Type B pancreatic cell (in vitro differentiated cells): ENCODE measurements at regions not wholly inside any gene's neighbourhood (a gene's known extent, or its start where the extent isn't known, plus 50 kb on each side); places are given as distances from the start of the nearest gene placed in this dataset.

Experiments used
- DNase-seq: peaks from one replicate; pipeline ENCODE4 v3.0.0; 2021; ENCODE audit warnings: mixed read lengths; ENCODE audit not compliant: unreplicated experiment; ENCODE audit errors: extremely low spot score
- H3K27ac Mint-ChIP-seq: 2 replicates; pipeline ENCODE4 v1.8.0; 2021; ENCODE audit warnings: mild to moderate bottlenecking, mixed read lengths
- H3K27me3 Mint-ChIP-seq: 2 replicates; pipeline ENCODE4 v1.8.0; 2021; ENCODE audit warnings: mixed read lengths
- H3K36me3 Mint-ChIP-seq: 2 replicates; pipeline ENCODE4 v1.8.0; 2021; ENCODE audit warnings: mixed read lengths
- H3K4me1 Mint-ChIP-seq: one replicate; pipeline ENCODE4 v1.8.0; 2021; ENCODE audit warnings: mixed read lengths; ENCODE audit not compliant: unreplicated experiment
- H3K4me3 Mint-ChIP-seq: 2 replicates; pipeline ENCODE4 v1.8.0; 2021; ENCODE audit warnings: mild to moderate bottlenecking, mixed read lengths
- H3K9me3 Mint-ChIP-seq: 2 replicates; pipeline ENCODE4 v1.8.0; 2021; ENCODE audit warnings: mixed read lengths
- CTCF ChIP-seq: fragments of 200-600 bp; sonication (generic); conservative IDR thresholded peaks from 2 replicates; pipeline ENCODE4 v1.5.0; 2021; ENCODE audit warnings: antibody characterized with exemption, mild to moderate bottlenecking

- H3K4me1 Mint-ChIP-seq: peaks cover 12% of the 10 kb centered on the region
- H3K9me3 Mint-ChIP-seq: no peaks in the 10 kb centered on the region
- no peak for TF ChIP-seq CTCF
- H3K36me3 Mint-ChIP-seq: no peaks in the 10 kb centered on the region
- no peak for DNase-seq
- peaks cover 15% of the 10 kb centered on the region for H3K27me3 Mint-ChIP-seq
- no peak overlapping the region for H3K27ac Mint-ChIP-seq
- no peak overlapping the region for H3K4me3 Mint-ChIP-seq
These were observed 512.7 kb downstream of the SHQ1 start for GRCh38 chr3:72335458-72336095.

- Mint-ChIP-seq H3K9me3 (no peaks in the 10 kb centered on the region), H3K36me3 (no peaks in the 10 kb centered on the region), H3K27ac (no peak overlapping the region), H3K4me3 (peak overlapping the region; percentile 15), H3K4me1 (peaks cover 13% of the 10 kb centered on the region), H3K27me3 (peaks cover 15% of the 10 kb centered on the region)
- no peak for DNase-seq
- no peak for TF ChIP-seq CTCF
These were observed 513.4 kb downstream of the SHQ1 start for GRCh38 chr3:72334681-72335457.

GRCh38 chr3:72332689-72333088 is 515.6 kb downstream of the SHQ1 start:
- H3K27ac Mint-ChIP-seq: no peak overlapping the region
- H3K36me3 Mint-ChIP-seq: peaks cover 2% of the 10 kb centered on the region
- H3K4me3 Mint-ChIP-seq: no peak overlapping the region
- no peak for DNase-seq
- H3K27me3 Mint-ChIP-seq: peaks cover 17% of the 10 kb centered on the region
- peaks cover 19% of the 10 kb centered on the region for H3K4me1 Mint-ChIP-seq
- no peak for TF ChIP-seq CTCF
- no peaks in the 10 kb centered on the region for H3K9me3 Mint-ChIP-seq

- H3K27me3 Mint-ChIP-seq: peaks cover 23% of the 10 kb centered on the region
- DNase-seq: no peak
- H3K27ac Mint-ChIP-seq: no peak overlapping the region
- H3K9me3 Mint-ChIP-seq: no peaks in the 10 kb centered on the region
- peaks cover 19% of the 10 kb centered on the region for H3K4me1 Mint-ChIP-seq
- H3K4me3 Mint-ChIP-seq: no peak overlapping the region
- no peak for TF ChIP-seq CTCF
- H3K36me3 Mint-ChIP-seq: peaks cover 8% of the 10 kb centered on the region
These were observed 516.2 kb downstream of the SHQ1 start for GRCh38 chr3:72332036-72332435.

GRCh38 chr3:72331076-72331475 is 517.2 kb downstream of the SHQ1 start:
- H3K9me3 Mint-ChIP-seq: no peaks in the 10 kb centered on the region
- peaks cover 10% of the 10 kb centered on the region for H3K36me3 Mint-ChIP-seq
- no peak overlapping the region for H3K27ac Mint-ChIP-seq
- TF ChIP-seq CTCF: no peak
- no peak overlapping the region for H3K4me3 Mint-ChIP-seq
- DNase-seq: no peak
- H3K27me3 Mint-ChIP-seq: peaks cover 25% of the 10 kb centered on the region
- peaks cover 19% of the 10 kb centered on the region for H3K4me1 Mint-ChIP-seq
